H1 (cell line): ENCODE measurements at regions not wholly inside any gene's neighbourhood (a gene's known extent, or its start where the extent isn't known, plus 50 kb on each side); places are given as distances from the start of the nearest gene placed in this dataset.

Experiments used
- CTCF ChIA-PET: fragments of 300-600 bp; sonication (Branson Sonifier 250); formaldehyde crosslinking; loops from one replicate; lab custom pipeline; 2021; ENCODE audit not compliant: partially characterized antibody; lab: Charles Lee
- POLR2A ChIA-PET: fragments of 300-600 bp; sonication (Branson Sonifier 250); formaldehyde crosslinking; loops from one replicate; lab custom pipeline; 2021; ENCODE audit warnings: inconsistent platforms; ENCODE audit not compliant: partially characterized antibody; lab: Charles Lee
- DNase-seq, 2 experiments: peaks; one replicate each; pipeline versions ENCODE4 v3.0.0 to v3.0.0-alpha.2; 2010 to 2022; ENCODE audit warnings: low spot score in 2 of 2, low read depth in 1 of 2, mixed read lengths in 1 of 2
- FAIRE-seq: peaks from 2 replicates; lab custom pipeline; 2011; peaks lifted over from hg19 to GRCh38; lab: Jason Lieb, UNC
- H2AFZ ChIP-seq: 2 replicates; pipeline ENCODE4 v1.8.1; 2012; ENCODE audit warnings: low read length, inconsistent platforms
- H2AK5ac ChIP-seq: 2 replicates; pipeline ENCODE4 v1.6.1; 2013; ENCODE audit warnings: low read depth, low read length
- H2BK120ac ChIP-seq: replicated peaks from 2 replicates; pipeline ENCODE3; 2013; ENCODE audit warnings: low read depth, low read length, inconsistent platforms
- H2BK12ac ChIP-seq: 2 replicates; pipeline ENCODE4 v1.6.1; 2013; ENCODE audit warnings: low read depth, low read length
- H2BK15ac ChIP-seq: 2 replicates; pipeline ENCODE4 v1.6.1; 2013; ENCODE audit warnings: low read length
- H2BK20ac ChIP-seq: 2 replicates; pipeline ENCODE4 v1.6.1; 2013; ENCODE audit warnings: low read length
- H2BK5ac ChIP-seq: 2 replicates; pipeline ENCODE4 v1.6.1; 2013; ENCODE audit warnings: low read depth, low read length
- H3K14ac ChIP-seq: 2 replicates; pipeline ENCODE4 v1.6.1; 2013; ENCODE audit warnings: inconsistent platforms; ENCODE audit not compliant: insufficient read length
- H3K18ac ChIP-seq: 2 replicates; pipeline ENCODE4 v1.6.1; 2013; ENCODE audit warnings: low read length; ENCODE audit errors: extremely low read depth
- H3K23ac ChIP-seq: 2 replicates; pipeline ENCODE4 v1.6.1; 2013; ENCODE audit warnings: inconsistent platforms; ENCODE audit not compliant: insufficient read length
- H3K23me2 ChIP-seq: 2 replicates; pipeline ENCODE4 v1.6.1; 2013; ENCODE audit warnings: low read depth, low read length
- H3K27ac ChIP-seq: 2 replicates; pipeline ENCODE4 v1.6.1; 2011; ENCODE audit warnings: low read depth, low read length, inconsistent platforms
- H3K27me3 ChIP-seq, 4 experiments: replicated peaks in 1 of 4; 1 replicate in 1 of 4; 2 replicates in 3 of 4; pipeline versions ENCODE4 v1.6.1 to v1.8.1; 2011 to 2013; ENCODE audit warnings: low read length in 3 of 4, mild to moderate bottlenecking in 3 of 4, inconsistent platforms in 2 of 4, mixed read lengths in 2 of 4, moderate library complexity in 1 of 4; ENCODE audit not compliant: control insufficient read depth in 3 of 4, insufficient read depth in 3 of 4; ENCODE audit errors: extremely low read depth in 1 of 4
- H3K36me3 ChIP-seq, 4 experiments: 2 replicates each; pipeline versions ENCODE4 v1.6.1 to v1.8.1; 2011 to 2013; ENCODE audit warnings: mild to moderate bottlenecking in 4 of 4, low read length in 3 of 4, moderate library complexity in 2 of 4, control low read depth in 1 of 4, inconsistent platforms in 1 of 4; ENCODE audit not compliant: insufficient read depth in 4 of 4, control insufficient read depth in 2 of 4
- H3K4ac ChIP-seq: replicated peaks from 2 replicates; pipeline ENCODE3; 2013; ENCODE audit warnings: low read length, low read depth, mixed read lengths, inconsistent platforms; ENCODE audit not compliant: insufficient read length
- H3K4me1 ChIP-seq, 4 experiments: replicated peaks in 1 of 4; 1 replicate in 1 of 4; 2 replicates in 3 of 4; pipeline versions ENCODE4 v1.6.1 to v1.8.1; 2011 to 2013; ENCODE audit warnings: low read length in 3 of 4, inconsistent platforms in 2 of 4, mixed read lengths in 1 of 4; ENCODE audit not compliant: insufficient read depth in 4 of 4, control insufficient read depth in 3 of 4
- H3K4me2 ChIP-seq, 2 experiments: 2 replicates each; pipeline versions ENCODE4 v1.6.1 to v1.8.1; 2011 to 2013; ENCODE audit warnings: low read depth in 2 of 2, low read length in 2 of 2, control low read depth in 1 of 2, inconsistent platforms in 1 of 2, mild to moderate bottlenecking in 1 of 2; ENCODE audit not compliant: insufficient read depth in 1 of 2
- H3K4me3 ChIP-seq, 4 experiments: fragments of 200-600, 300-600 bp in 1 of 4; sonication (generic), shearing (Covaris generic), sonication (Bioruptor Twin) in 1 of 4; 2 replicates each; pipeline versions ENCODE4 v1.5.1 to v1.8.1; 2011 to 2016; ENCODE audit warnings: low read length in 4 of 4, low read depth in 3 of 4, control low read depth in 2 of 4, inconsistent platforms in 2 of 4, mild to moderate bottlenecking in 2 of 4, mixed read lengths in 1 of 4, moderate library complexity in 1 of 4; ENCODE audit not compliant: insufficient read depth in 2 of 4; ENCODE audit errors: extremely low read depth in 1 of 4
- H3K56ac ChIP-seq: replicated peaks from 2 replicates; pipeline ENCODE3; 2013; ENCODE audit warnings: low read depth, mild to moderate bottlenecking, mixed read lengths, low read length, inconsistent platforms; ENCODE audit not compliant: insufficient read length
- H3K79me1 ChIP-seq: 2 replicates; pipeline ENCODE4 v1.6.1; 2013; ENCODE audit warnings: low read depth, low read length, control low read depth
- H3K79me2 ChIP-seq, 2 experiments: 2 replicates each; pipeline versions ENCODE4 v1.6.1 to v1.8.1; 2012 to 2013; ENCODE audit warnings: low read length in 2 of 2, mild to moderate bottlenecking in 2 of 2, inconsistent platforms in 1 of 2; ENCODE audit not compliant: insufficient read depth in 2 of 2, control insufficient read depth in 1 of 2
- H3K9ac ChIP-seq, 4 experiments: replicated peaks in 1 of 4; 1 replicate in 1 of 4; 2 replicates in 3 of 4; pipeline versions ENCODE4 v1.6.1 to v1.8.1; 2011 to 2013; ENCODE audit warnings: low read depth in 3 of 4, low read length in 3 of 4, control low read depth in 2 of 4, mild to moderate bottlenecking in 2 of 4, moderate library complexity in 2 of 4, inconsistent platforms in 1 of 4; ENCODE audit errors: extremely low read depth in 1 of 4
- H3K9me3 ChIP-seq, 2 experiments: 2 replicates each; pipeline versions ENCODE4 v1.6.1 to v1.8.1; 2012 to 2013; ENCODE audit warnings: mild to moderate bottlenecking in 2 of 2, moderate library complexity in 2 of 2, control low read depth in 1 of 2, inconsistent platforms in 1 of 2, low read depth in 1 of 2, low read length in 1 of 2, mixed read lengths in 1 of 2; ENCODE audit not compliant: insufficient read depth in 2 of 2
- H4K20me1 ChIP-seq, 2 experiments: replicated peaks in 1 of 2; 2 replicates each; pipeline versions ENCODE3 to v1.8.1; 2011 to 2013; ENCODE audit warnings: inconsistent platforms in 2 of 2, low read length in 2 of 2, mild to moderate bottlenecking in 1 of 2; ENCODE audit not compliant: insufficient read depth in 2 of 2, control insufficient read depth in 1 of 2
- H4K5ac ChIP-seq: 2 replicates; pipeline ENCODE4 v1.6.1; 2013; ENCODE audit warnings: low read length, low read depth, mixed read lengths, inconsistent platforms; ENCODE audit not compliant: insufficient read length
- H4K8ac ChIP-seq: 2 replicates; pipeline ENCODE4 v1.8.0; 2013; ENCODE audit warnings: mild to moderate bottlenecking, moderate library complexity, low read length, inconsistent platforms; ENCODE audit not compliant: insufficient read depth; ENCODE audit errors: extremely low read depth
- H4K91ac ChIP-seq: replicated peaks from 2 replicates; pipeline ENCODE3; 2013; ENCODE audit warnings: low read length, mixed read lengths, inconsistent platforms; ENCODE audit not compliant: insufficient read length
- EGR1 ChIP-seq: IDR thresholded peaks from 2 replicates; pipeline ENCODE4 v1.6.1; 2011; ENCODE audit warnings: low read depth, low read length, borderline replicate concordance
- KDM4A ChIP-seq: IDR thresholded peaks from one replicate; pipeline ENCODE4 v1.7.1; 2012; ENCODE audit warnings: low read depth, mild to moderate bottlenecking, moderate library complexity, low read length, inconsistent platforms; ENCODE audit not compliant: severe bottlenecking
- NANOG ChIP-seq: IDR thresholded peaks from 2 replicates; pipeline ENCODE4 v1.6.1; 2011; ENCODE audit warnings: low read length, low read depth, mild to moderate bottlenecking, inconsistent platforms; ENCODE audit not compliant: insufficient read depth, poor library complexity, severe bottlenecking
- RFX5 ChIP-seq: IDR thresholded peaks from 2 replicates; pipeline ENCODE4 v1.6.1; 2011; ENCODE audit warnings: low read depth, low read length, improper control_type of control experiment, borderline replicate concordance
- TEAD4 ChIP-seq: IDR thresholded peaks from 2 replicates; pipeline ENCODE4 v1.6.1; 2012; ENCODE audit warnings: low read depth, low read length, inconsistent platforms, mixed read lengths
- WGBS, 2 experiments: shearing (Covaris generic) in 1 of 2; methylation state at CpG; one replicate each; pipeline versions ENCODE4 v1.1.6 to v1.1.7; 2013 to 2015; ENCODE audit warnings: low lambda C conversion rate in 2 of 2, mixed read lengths in 2 of 2, inconsistent platforms in 1 of 2, low coverage in 1 of 2, missing lambda C conversion rate in 1 of 2; ENCODE audit not compliant: insufficient replicate concordance in 2 of 2, insufficient coverage in 1 of 2, insufficient read length in 1 of 2; ENCODE audit errors: extremely low coverage in 1 of 2, missing lambda C conversion rate in 1 of 2; 5-methylcytosine and 5-hydroxymethylcytosine counted together

DNA sequence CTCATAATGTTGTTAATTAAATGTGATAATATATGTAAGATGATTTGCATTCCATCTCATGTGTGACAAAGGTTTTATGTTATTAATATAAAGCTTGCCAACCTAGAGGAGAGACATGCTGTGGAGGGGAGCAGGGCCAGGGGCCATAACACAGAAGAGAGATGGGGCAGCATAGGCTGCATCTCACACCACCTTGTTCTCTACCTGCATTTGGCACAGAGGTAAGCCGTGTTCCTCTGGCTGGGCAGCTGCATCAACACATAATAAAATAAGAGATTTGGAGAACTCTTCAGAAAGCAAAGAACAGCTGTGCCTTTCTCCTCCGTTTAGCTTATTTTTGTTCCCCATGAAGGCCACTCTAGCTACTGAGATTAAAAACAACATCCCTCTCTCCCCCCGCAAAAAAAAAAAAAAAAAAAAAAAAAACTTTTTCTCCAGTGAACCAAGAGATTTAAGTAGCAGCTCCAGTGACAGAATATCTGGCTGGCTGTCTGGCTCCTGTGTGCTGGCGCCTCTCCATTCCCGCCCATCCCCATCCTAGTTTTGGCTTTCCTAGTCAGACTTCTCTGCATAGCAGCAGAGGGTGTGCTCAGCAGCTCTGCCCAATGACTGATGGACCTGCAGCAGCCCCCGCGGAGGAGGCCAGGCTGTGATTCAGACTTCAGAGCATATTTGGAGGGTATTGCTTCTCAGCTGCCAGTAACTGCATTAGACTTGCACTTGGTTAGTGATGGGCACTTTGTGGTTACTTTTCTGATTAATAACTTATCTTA, 52.2 kb upstream of the STXBP5L start:
- ChIA-PET CTCF (interaction anchor here (0.6 to 0.7 kb wide), 3 partner anchors 26 to 276 kb away, joined by 3 to 4 read pairs (median 3); no protein-coding TSS in a partner anchor), POLR2A (no interaction called here)
- Histone ChIP-seq H3K23ac (no peak overlapping the region), H4K5ac (no peak overlapping the region), H2BK120ac (no peak overlapping the region), H3K14ac (no peak overlapping the region), H4K91ac (no peak overlapping the region), H4K8ac (no peak overlapping the region), H3K27me3 (no peaks in the 10 kb centered on the region), H3K4me1 (peaks cover 0 to 4% (median 3%) of the 10 kb centered on the region in 4 experiments; a peak in 2 of 7 replicates), H2BK20ac (0 out of 2 replicates have a peak overlapping the region, but pooled peaks have one; percentile 6), H2BK12ac (no peak overlapping the region), H3K9me3 (no peaks in the 10 kb centered on the region), H2BK15ac (no peak overlapping the region), H3K4me2 (no peak overlapping the region; a peak in 1 of 4 replicates), H4K20me1 (no peaks in the 10 kb centered on the region), H3K79me2 (no peaks in the 10 kb centered on the region), H3K79me1 (no peaks in the 10 kb centered on the region), H3K4ac (no peak overlapping the region), H2BK5ac (no peak overlapping the region), H3K36me3 (no peaks in the 10 kb centered on the region), H3K27ac (no peak overlapping the region), H3K9ac (no peak overlapping the region), H2AK5ac (no peak overlapping the region), H3K4me3 (no peak overlapping the region), H3K18ac (no peak overlapping the region), H3K56ac (no peak overlapping the region), H2AFZ (no peak overlapping the region), H3K23me2 (no peaks in the 10 kb centered on the region)
- WGBS, 2 experiments = 77% methylated on average over 7 of the region's 7 CpGs; no CpG with 5 or more reads in 1 of the 2 experiments
- FAIRE-seq (no peak), DNase-seq (no peak)
- TF ChIP-seq TEAD4 = no peak
- no peak for TF ChIP-seq NANOG
- TF ChIP-seq KDM4A = no peak
- TF ChIP-seq RFX5 = no peak
- TF ChIP-seq EGR1 = no peak
